ENCODE measurements at regions not wholly inside any gene's neighbourhood (a gene's known extent, or its start where the extent isn't known, plus 50 kb on each side); places are given as distances from the start of the nearest gene placed in this dataset.
"Not testable (repeated sequence)": the region's sequence is repeated elsewhere in the genome, so short reads cannot be mapped to it uniquely, and the experiment has no call there.

- H3K9me3 ChIP-seq (ENCODE audit: control insufficient read depth, insufficient read depth, low read depth, low read length); H3K36me3 ChIP-seq (ENCODE audit: control insufficient read depth in 2 of 2, insufficient read depth in 1 of 2, low read length in 2 of 2); CTCF ChIA-PET; H3K4me1 ChIP-seq (ENCODE audit: control insufficient read depth, insufficient read depth, low read length); H3K4me3 ChIP-seq (ENCODE audit: low read depth, low read length); POLR2A ChIA-PET; H3K27ac ChIP-seq (ENCODE audit: extremely low read depth, low read depth, low read length): not testable (repeated sequence)
- peak; percentile 77 for TF ChIP-seq ZNF707 (tag by site-specific recombination; IDR thresholded peaks at IDR 0.05)
Observed at GRCh38 chr7:91440198-91440597, 176.0 kb downstream of the FZD1 start.

- TF ChIP-seq ZNF558 (tag by site-specific recombination; IDR thresholded peaks at IDR 0.05) (no peak), ZNF513 (tag by site-specific recombination; IDR thresholded peaks at IDR 0.05) (no peak), ZNF335 (tag by site-specific recombination; conservative IDR thresholded peaks at IDR 0.05) (no peak), ZNF10 (tag by site-specific recombination; IDR thresholded peaks at IDR 0.05) (no peak), SETDB1 (IDR thresholded peaks at IDR 0.05; ENCODE audit: insufficient read length, low read length) (no peak), ZNF214 (tag by site-specific recombination; IDR thresholded peaks at IDR 0.05; ENCODE audit: borderline replicate concordance) (no peak), ZNF830 (tag by site-specific recombination; IDR thresholded peaks at IDR 0.05; ENCODE audit: low read depth) (no peak), AEBP2 (tag by site-specific recombination; IDR thresholded peaks at IDR 0.05; ENCODE audit: borderline replicate concordance) (no peak), ZNF2 (tag by site-specific recombination; IDR thresholded peaks at IDR 0.05) (no peak), ZNF350 (tag by site-specific recombination; IDR thresholded peaks at IDR 0.05) (no peak), ZNF133 (tag by site-specific recombination; IDR thresholded peaks at IDR 0.05) (no peak)
- ChIA-PET POLR2A (no interaction called here), CTCF (no interaction called here)
- H3K36me3 ChIP-seq (ENCODE audit: control insufficient read depth in 2 of 2, insufficient read depth in 1 of 2, low read length in 2 of 2), result no peaks in the 10 kb centered on the region
- no peak overlapping the region for H3K4me3 ChIP-seq (ENCODE audit: low read depth, low read length)
- no peaks in the 10 kb centered on the region for H3K4me1 ChIP-seq (ENCODE audit: control insufficient read depth, insufficient read depth, low read length)
- H3K9me3 ChIP-seq (ENCODE audit: control insufficient read depth, insufficient read depth, low read depth, low read length), result no peaks in the 10 kb centered on the region
- no peak overlapping the region for H3K27ac ChIP-seq (ENCODE audit: extremely low read depth, low read depth, low read length)
Observed at GRCh38 chr7:91443862-91444261, 179.6 kb downstream of the FZD1 start.

- CTCF ChIA-PET, result no interaction called here
- POLR2A ChIA-PET, result no interaction called here
- TF ChIP-seq ZNF513 (tag by site-specific recombination; IDR thresholded peaks at IDR 0.05), result no peak
- TF ChIP-seq ZNF560 (tag by site-specific recombination; IDR thresholded peaks at IDR 0.05; ENCODE audit: borderline replicate concordance), result no peak
- TF ChIP-seq ZNF791 (tag by site-specific recombination; IDR thresholded peaks at IDR 0.05), result no peak
- TF ChIP-seq ZNF433 (tag by site-specific recombination; IDR thresholded peaks at IDR 0.05; ENCODE audit: low read depth), result no peak
- TF ChIP-seq ZNF202 (tag by site-specific recombination; IDR thresholded peaks at IDR 0.05; ENCODE audit: borderline replicate concordance), result no peak
- no peak for TF ChIP-seq GFI1B (tag by site-specific recombination; IDR thresholded peaks at IDR 0.05)
- TF ChIP-seq ZNF362 (tag by site-specific recombination; IDR thresholded peaks at IDR 0.05), result no peak
- TF ChIP-seq ZNF391 (tag by site-specific recombination; IDR thresholded peaks at IDR 0.05; ENCODE audit: borderline replicate concordance, low read depth), result no peak
- no peak for TF ChIP-seq SP7 (tag by site-specific recombination; IDR thresholded peaks at IDR 0.05)
- no peak for TF ChIP-seq PATZ1 (tag by site-specific recombination; IDR thresholded peaks at IDR 0.05)
- TF ChIP-seq ZFP37 (tag by site-specific recombination; IDR thresholded peaks at IDR 0.05), result no peak
- no peak for TF ChIP-seq MYNN (tag by site-specific recombination; IDR thresholded peaks at IDR 0.05; ENCODE audit: borderline replicate concordance)
- TF ChIP-seq ZNF16 (tag by site-specific recombination; IDR thresholded peaks at IDR 0.05; ENCODE audit: low read depth), result no peak
- no peak for TF ChIP-seq ZNF184 (tag by site-specific recombination; IDR thresholded peaks at IDR 0.05)
- H3K27ac ChIP-seq (ENCODE audit: extremely low read depth, low read depth, low read length), result no peak overlapping the region
- no peaks in the 10 kb centered on the region for H3K9me3 ChIP-seq (ENCODE audit: control insufficient read depth, insufficient read depth, low read depth, low read length)
- no peak overlapping the region for H3K4me3 ChIP-seq (ENCODE audit: low read depth, low read length)
- no peaks in the 10 kb centered on the region for H3K4me1 ChIP-seq (ENCODE audit: control insufficient read depth, insufficient read depth, low read length)
- no peaks in the 10 kb centered on the region for H3K36me3 ChIP-seq (ENCODE audit: control insufficient read depth in 2 of 2, insufficient read depth in 1 of 2, low read length in 2 of 2)
Observed at GRCh38 chr7:91446819-91447218, 182.6 kb downstream of the FZD1 start.
